Esophagus muscularis mucosa (tissue), 4 donors: ENCODE measurements at regions not wholly inside any gene's neighbourhood (a gene's known extent, or its start where the extent isn't known, plus 50 kb on each side); places are given as distances from the start of the nearest gene placed in this dataset.
A peak's percentile ranks its signal among the peaks of the same experiment; 100 is the strongest.

Experiments
- DNase-seq: peaks from one replicate; pipeline ENCODE4 v3.0.0-alpha.2; 2017; ENCODE audit errors: extremely low spot score
- H3K27ac ChIP-seq, 4 donors: fragments of 200-600 bp; sonication (generic); replicated peaks in 1 of 4; 1 replicate in 3 of 4; 2 replicates in 1 of 4; pipeline ENCODE4 v1.5.1; 2016 to 2019; ENCODE audit warnings: mild to moderate bottlenecking in 1 of 4
- H3K27me3 ChIP-seq, 4 donors: fragments of 200-600 bp; sonication (generic); one replicate each; pipeline versions ENCODE4 v1.5.1 to v1.6.0; 2016 to 2019
- H3K36me3 ChIP-seq, 4 donors: fragments of 200-600 bp; sonication (generic); one replicate each; pipeline ENCODE4 v1.5.1; 2016 to 2019
- H3K4me1 ChIP-seq, 4 donors: fragments of 200-600 bp; sonication (generic); one replicate each; pipeline ENCODE4 v1.5.1; 2016 to 2019
- H3K4me3 ChIP-seq, 4 donors: fragments of 200-600 bp; sonication (generic); 1 replicate in 2 of 4; 2 replicates in 2 of 4; pipeline ENCODE4 v1.5.1; 2016 to 2019; ENCODE audit warnings: mild to moderate bottlenecking in 4 of 4, moderate library complexity in 1 of 4
- H3K9me3 ChIP-seq, 4 donors: fragments of 200-600 bp; sonication (generic); 1 replicate in 3 of 4; 2 replicates in 1 of 4; pipeline ENCODE4 v1.5.1; 2016 to 2019
- EP300 ChIP-seq: sonication (generic); formaldehyde crosslinking; IDR thresholded peaks from one replicate; pipeline ENCODE4 v1.6.1; 2017; ENCODE audit warnings: antibody characterized with exemption
- POLR2A ChIP-seq: fragments of 450-650 bp; IDR thresholded peaks from one replicate; pipeline ENCODE4 v1.6.1; 2017; ENCODE audit warnings: antibody characterized with exemption, moderate library complexity, mild to moderate bottlenecking, low read depth
- POLR2AphosphoS5 ChIP-seq, 2 donors: sonication (generic); formaldehyde crosslinking; IDR thresholded peaks; one replicate each; pipeline ENCODE4 v1.6.1; 2017; ENCODE audit warnings: antibody characterized with exemption in 2 of 2
- WGBS: methylation state at CpG from one replicate; pipeline ENCODE4 v1.1.5; 2018; 5-methylcytosine and 5-hydroxymethylcytosine counted together
- intact Hi-C: fragments of 100-400 bp; cut with DNase I; formaldehyde crosslinking; loops from one replicate; pipeline ENCODE4 v1.15.1; 2023
- TF ChIP-seq, protein P1 (sequence below), 3 experiments: fragments of 200-600 bp in 2 of 3; fragments of 450-650 bp in 1 of 3; sonication (generic) in 2 of 3; IDR thresholded peaks; one replicate each; pipeline ENCODE4 v1.5.1; 2017 to 2019; ENCODE audit warnings: antibody characterized with exemption in 3 of 3, mild to moderate bottlenecking in 2 of 3, moderate library complexity in 1 of 3

DNA sequence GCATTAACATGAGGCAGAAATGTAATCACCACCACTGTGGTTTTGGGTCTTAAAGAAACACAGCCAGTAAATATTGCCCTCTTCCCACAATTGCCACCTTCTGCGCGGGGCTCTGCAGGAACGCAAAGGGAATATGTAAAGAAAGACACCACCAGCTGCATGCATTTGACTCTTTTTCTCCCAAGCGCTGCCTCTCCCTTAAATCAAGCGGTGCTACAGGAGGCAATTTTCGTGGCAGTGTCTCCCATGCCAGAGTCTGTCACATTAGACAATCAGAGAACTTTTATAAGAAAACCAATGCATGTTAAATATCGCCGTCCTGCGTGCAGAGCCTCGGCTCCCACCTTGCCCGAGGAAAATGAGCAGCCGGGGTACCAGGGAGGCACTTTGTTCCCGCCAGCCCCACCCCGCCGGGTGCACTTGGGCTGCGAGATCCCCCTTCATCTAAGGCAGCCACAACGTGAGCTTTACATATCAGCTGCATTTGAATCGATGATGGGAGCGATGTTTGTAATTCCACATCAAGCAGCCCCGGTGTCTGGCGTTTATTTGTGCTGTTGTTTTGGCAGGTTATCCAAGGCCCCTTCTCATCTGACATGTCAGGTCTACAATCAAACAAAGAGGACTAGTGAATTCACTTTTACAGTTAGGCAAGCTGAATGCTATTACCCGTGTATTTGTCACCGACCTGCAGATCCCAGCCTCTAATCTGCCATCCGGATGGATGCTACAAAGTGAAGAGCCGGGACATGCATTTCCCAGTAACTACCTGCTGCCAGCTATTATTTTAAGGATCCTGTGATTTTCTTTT is 72.3 kb upstream of the MGMT start:
- TF ChIP-seq, protein P1, sequence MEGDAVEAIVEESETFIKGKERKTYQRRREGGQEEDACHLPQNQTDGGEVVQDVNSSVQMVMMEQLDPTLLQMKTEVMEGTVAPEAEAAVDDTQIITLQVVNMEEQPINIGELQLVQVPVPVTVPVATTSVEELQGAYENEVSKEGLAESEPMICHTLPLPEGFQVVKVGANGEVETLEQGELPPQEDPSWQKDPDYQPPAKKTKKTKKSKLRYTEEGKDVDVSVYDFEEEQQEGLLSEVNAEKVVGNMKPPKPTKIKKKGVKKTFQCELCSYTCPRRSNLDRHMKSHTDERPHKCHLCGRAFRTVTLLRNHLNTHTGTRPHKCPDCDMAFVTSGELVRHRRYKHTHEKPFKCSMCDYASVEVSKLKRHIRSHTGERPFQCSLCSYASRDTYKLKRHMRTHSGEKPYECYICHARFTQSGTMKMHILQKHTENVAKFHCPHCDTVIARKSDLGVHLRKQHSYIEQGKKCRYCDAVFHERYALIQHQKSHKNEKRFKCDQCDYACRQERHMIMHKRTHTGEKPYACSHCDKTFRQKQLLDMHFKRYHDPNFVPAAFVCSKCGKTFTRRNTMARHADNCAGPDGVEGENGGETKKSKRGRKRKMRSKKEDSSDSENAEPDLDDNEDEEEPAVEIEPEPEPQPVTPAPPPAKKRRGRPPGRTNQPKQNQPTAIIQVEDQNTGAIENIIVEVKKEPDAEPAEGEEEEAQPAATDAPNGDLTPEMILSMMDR (IDR thresholded peaks at IDR 0.05): no peak
- TF ChIP-seq POLR2A (no peak), POLR2AphosphoS5 (IDR thresholded peaks at IDR 0.05) (no peak), EP300 (no peak)
- H3K9me3 ChIP-seq: no peaks in the 10 kb centered on the region
- intact Hi-C loops: no loop called here
- WGBS: 78% methylated on average over 25 of the region's 25 CpGs
- H3K27me3 ChIP-seq: peaks cover 0 to 38% (median 2%) of the 10 kb centered on the region in 4 donors
- H3K4me3 ChIP-seq: no peak overlapping the region
- no peaks in the 10 kb centered on the region for H3K36me3 ChIP-seq
- peak; percentile 89 for DNase-seq
- no peak overlapping the region for H3K27ac ChIP-seq
- peaks cover 0 to 4% (median 0%) of the 10 kb centered on the region in 4 donors for H3K4me1 ChIP-seq

DNA sequence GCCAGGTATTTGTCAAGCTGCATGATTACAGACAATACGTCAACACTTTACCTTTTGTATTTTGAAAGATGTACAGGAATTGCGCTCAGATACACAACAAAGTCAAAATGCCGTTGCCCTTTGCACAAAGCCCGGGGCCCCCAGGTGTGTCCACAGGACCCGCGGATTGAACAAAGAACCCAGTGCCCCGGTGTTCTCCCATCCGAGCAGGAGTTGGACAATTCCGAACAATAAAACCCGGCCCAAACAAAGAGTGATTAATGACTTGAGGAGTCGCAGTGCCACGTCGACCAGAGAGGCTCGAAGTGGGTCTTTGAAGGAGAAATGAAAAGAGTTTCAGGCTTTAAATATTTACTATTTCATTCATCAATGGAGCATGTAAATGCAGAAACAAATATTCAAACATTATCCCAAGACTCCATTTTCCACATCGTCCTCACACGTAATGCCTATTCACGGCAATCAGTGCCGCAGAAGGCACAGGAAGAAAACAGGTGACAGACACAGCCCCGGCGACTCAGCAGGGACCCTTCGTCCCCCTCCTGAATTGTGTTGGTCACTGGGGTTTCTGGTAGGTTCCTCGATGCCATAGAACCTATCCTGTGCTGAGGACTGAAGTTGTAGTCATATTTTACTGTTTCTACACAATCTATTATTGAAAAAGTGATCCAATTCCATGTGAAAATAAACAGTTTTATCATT is 70.9 kb upstream of the MGMT start:
- Histone ChIP-seq H3K9me3 (no peaks in the 10 kb centered on the region), H3K4me3 (no peak overlapping the region), H3K27ac (no peak overlapping the region), H3K4me1 (peaks cover 0 to 4% (median 0%) of the 10 kb centered on the region in 4 donors), H3K27me3 (peaks cover 0 to 37% (median 2%) of the 10 kb centered on the region in 4 donors), H3K36me3 (no peaks in the 10 kb centered on the region)
- 77% methylated on average over 22 of the region's 22 CpGs for WGBS
- no peak for DNase-seq
- intact Hi-C loops: no loop called here
- TF ChIP-seq POLR2A (no peak), EP300 (no peak)
- TF ChIP-seq, protein P1 (IDR thresholded peaks at IDR 0.05): no peak

DNA sequence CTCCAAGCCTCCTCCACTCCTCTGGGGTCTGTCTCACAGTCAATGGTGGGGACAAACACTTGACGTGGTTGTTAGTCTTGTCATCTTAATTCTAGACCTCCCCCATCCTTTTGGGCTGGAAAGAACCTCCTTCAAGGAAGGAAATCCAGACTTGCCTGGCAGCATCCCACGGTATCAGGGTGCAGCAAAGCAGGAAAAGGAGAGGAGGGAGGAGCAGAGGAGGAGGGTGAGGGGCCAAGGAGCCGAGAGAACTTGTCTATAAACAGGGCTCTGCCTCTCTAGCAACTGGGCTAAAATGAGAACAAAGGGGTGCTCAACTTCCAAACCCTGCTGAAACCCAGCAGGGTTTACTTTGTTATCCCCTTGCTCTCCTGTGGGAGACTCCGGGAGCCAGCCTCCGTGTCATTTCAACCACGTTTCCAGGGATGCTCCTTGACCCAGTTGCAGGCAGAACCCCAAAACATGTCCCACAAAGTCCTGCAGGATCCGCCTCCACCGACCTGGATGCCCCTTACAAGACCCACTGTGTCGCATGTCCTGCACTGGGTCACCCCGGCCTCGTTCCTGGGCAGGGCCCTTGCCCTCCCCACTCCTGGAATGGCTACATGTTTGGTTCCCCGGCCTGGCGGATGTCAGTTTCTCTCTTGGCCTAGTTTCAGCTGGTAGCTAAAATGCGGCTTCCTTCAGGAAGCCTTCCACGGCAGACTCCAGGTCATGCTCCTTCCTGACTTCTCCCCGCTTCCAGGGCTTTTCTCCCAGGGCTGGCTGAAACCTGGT is 69.7 kb upstream of the MGMT start:
- H3K27me3 ChIP-seq: peaks cover 0 to 25% (median 2%) of the 10 kb centered on the region in 4 donors
- no peaks in the 10 kb centered on the region for H3K9me3 ChIP-seq
- intact Hi-C loops: no loop called here
- peaks cover 0 to 4% (median 0%) of the 10 kb centered on the region in 4 donors for H3K4me1 ChIP-seq
- H3K36me3 ChIP-seq: no peaks in the 10 kb centered on the region
- no peak for DNase-seq
- no peak for TF ChIP-seq POLR2A
- TF ChIP-seq POLR2AphosphoS5 (IDR thresholded peaks at IDR 0.05): no peak
- no peak for TF ChIP-seq EP300
- TF ChIP-seq, protein P1 (IDR thresholded peaks at IDR 0.05): no peak
- no peak overlapping the region for H3K4me3 ChIP-seq
- peak overlapping the region in 1 of 4 donors; percentile 6 for H3K27ac ChIP-seq
- WGBS: 73% methylated on average over 16 of the region's 16 CpGs

DNA sequence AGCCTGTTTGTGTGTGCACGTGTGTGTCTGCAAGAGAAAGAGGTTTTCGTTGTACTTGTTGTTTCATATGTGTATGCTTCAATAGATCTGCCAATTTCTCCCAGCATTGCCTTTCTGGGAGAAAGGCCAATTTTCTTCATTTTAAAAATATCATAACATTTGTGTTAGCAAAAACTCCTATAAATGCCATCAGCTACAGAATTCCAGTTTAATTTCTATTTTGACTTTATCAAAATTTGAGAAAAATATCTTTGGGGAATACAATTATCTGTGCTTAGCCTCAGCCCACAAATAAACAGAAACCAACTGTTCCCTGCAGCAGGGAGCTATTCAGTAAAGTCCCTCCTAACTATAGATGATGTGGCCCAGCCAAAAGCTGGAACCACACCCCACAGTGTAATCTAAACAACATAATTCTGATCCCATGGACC is 68.3 kb upstream of the MGMT start:
- intact Hi-C loops: no loop called here
- no peak for TF ChIP-seq POLR2A
- Histone ChIP-seq H3K4me3 (no peak overlapping the region), H3K9me3 (no peaks in the 10 kb centered on the region), H3K4me1 (peaks cover 0 to 4% (median 0%) of the 10 kb centered on the region in 4 donors), H3K27ac (no peak overlapping the region), H3K27me3 (peaks cover 0 to 14% (median 1%) of the 10 kb centered on the region in 4 donors), H3K36me3 (no peaks in the 10 kb centered on the region)
- 57% methylated on average over 2 of the region's 2 CpGs for WGBS
- DNase-seq: no peak

DNA sequence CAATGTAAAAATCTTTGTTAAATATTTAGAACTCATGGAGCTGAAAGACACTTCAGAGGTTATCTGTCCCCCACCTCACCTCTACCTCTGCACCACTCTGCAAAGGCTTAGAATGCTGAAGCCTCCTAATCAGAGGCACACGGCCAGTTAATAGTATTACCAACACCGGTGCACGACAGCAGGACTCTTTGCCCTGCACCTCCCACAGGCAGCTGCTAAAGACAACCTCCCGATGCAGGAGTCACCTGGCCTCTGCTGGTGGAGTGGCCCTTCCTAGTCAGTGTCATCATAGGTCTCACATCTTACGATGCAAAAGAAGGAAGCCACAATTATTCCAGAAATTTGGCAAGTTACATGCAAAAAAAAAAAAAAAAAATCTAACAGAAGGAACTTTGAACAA is 66.6 kb upstream of the MGMT start:
- DNase-seq: peak; percentile 50
- Histone ChIP-seq H3K27me3 (no peaks in the 10 kb centered on the region), H3K4me3 (no peak overlapping the region), H3K9me3 (no peaks in the 10 kb centered on the region), H3K27ac (no peak overlapping the region), H3K4me1 (peaks cover 0 to 4% (median 0%) of the 10 kb centered on the region in 4 donors), H3K36me3 (no peaks in the 10 kb centered on the region)
- intact Hi-C loops: no loop called here
- TF ChIP-seq POLR2AphosphoS5 (IDR thresholded peaks at IDR 0.05): no peak
- TF ChIP-seq, protein P1 (IDR thresholded peaks at IDR 0.05): no peak
- TF ChIP-seq POLR2A: no peak
- no peak for TF ChIP-seq EP300
- WGBS: 78% methylated on average over 5 of the region's 5 CpGs
